Activated CD4-positive, alpha-beta memory T cell treated with anti-CD3 and anti-CD28 coated beads for 36 hours (primary cell): ENCODE measurements at regions not wholly inside any gene's neighbourhood (a gene's known extent, or its start where the extent isn't known, plus 50 kb on each side); places are given as distances from the start of the nearest gene placed in this dataset.
"Not testable (repeated sequence)": the region's sequence is repeated elsewhere in the genome, so short reads cannot be mapped to it uniquely, and the experiment has no call there.

Experiments used
- CTCF ChIA-PET: fragments of 350-600 bp; sonication (Branson Sonifier 250); formaldehyde crosslinking; loops from one replicate; lab custom pipeline; 2021; ENCODE audit warnings: antibody characterized with exemption, inconsistent platforms; lab: Charles Lee
- POLR2A ChIA-PET: fragments of 350-600 bp; sonication (Branson Sonifier 250); formaldehyde crosslinking; loops from one replicate; lab custom pipeline; 2021; ENCODE audit warnings: antibody characterized with exemption; lab: Charles Lee
- DNase-seq: peaks from one replicate; pipeline ENCODE4 v3.0.0-alpha.2; 2020
- H3K27ac Mint-ChIP-seq: one replicate; pipeline ENCODE4 v1.8.0; 2021; ENCODE audit warnings: mixed read lengths
- H3K27me3 Mint-ChIP-seq: one replicate; pipeline ENCODE4 v1.8.0; 2021; ENCODE audit warnings: mixed read lengths
- H3K36me3 Mint-ChIP-seq: one replicate; pipeline ENCODE4 v1.8.0; 2021; ENCODE audit warnings: mixed read lengths
- H3K4me1 Mint-ChIP-seq: one replicate; pipeline ENCODE4 v1.8.0; 2021; ENCODE audit warnings: low read depth, mixed read lengths
- H3K4me3 Mint-ChIP-seq: one replicate; pipeline ENCODE4 v1.8.0; 2021; ENCODE audit warnings: mild to moderate bottlenecking, mixed read lengths
- H3K9me3 Mint-ChIP-seq: one replicate; pipeline ENCODE4 v1.8.0; 2021; ENCODE audit warnings: mixed read lengths
- intact Hi-C: fragments of 100-400 bp; cut with micrococcal nuclease; formaldehyde crosslinking; loops from one replicate; pipeline ENCODE4 v1.15.1; 2023

DNA sequence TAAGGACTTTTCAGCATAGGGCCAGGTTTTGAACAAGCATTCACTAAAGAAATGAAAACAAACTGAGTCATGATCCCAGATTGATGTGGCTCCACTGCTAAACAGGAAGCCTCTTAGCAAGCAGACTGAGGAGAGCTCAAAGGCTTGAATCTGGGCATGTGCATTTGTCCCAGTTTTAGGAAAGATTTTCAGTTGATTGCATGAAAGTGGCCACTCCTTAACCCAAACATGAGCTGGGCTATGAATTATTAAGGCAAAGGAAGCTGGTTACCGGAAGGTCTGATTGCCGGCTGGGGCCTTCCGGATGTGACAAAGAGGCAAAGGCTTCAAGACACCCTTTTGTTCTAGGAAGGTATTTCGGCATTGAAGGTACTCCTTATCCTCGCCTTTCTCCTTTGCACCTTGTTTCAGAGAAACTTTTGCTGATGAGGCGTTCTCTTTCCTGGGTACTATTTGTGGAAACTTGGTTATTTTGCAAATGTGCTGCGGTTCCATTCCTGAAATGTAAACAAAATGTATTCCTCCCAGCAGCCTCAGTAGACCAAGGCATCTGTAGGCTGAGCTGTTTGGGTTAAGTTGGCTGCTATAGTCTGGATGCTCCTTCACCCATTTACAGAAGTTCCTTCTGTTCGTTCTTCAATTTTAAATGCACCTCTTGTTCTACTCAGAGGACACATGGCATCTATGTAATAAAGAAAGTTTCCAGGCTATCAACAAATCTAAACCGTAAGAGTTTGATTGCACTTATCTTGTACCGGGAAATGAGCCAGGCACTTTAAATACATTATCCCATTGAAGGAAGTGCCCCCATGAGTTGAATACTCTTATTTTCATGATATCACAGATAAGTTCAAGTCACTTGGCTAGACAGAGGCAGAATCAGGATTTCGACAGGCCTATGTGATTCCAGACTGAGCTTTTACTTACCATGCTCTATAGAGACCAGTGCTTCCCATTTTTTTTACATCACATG lies 115.6 kb upstream of the METAP2 start:
- H3K9me3 Mint-ChIP-seq, result no peaks in the 10 kb centered on the region
- intact Hi-C loops, result no loop called here
- no peak for DNase-seq
- ChIA-PET CTCF (no interaction called here), POLR2A (no interaction called here)
- H3K4me3 Mint-ChIP-seq, result no peak overlapping the region
- H3K27me3 Mint-ChIP-seq, result no peaks in the 10 kb centered on the region
- H3K4me1 Mint-ChIP-seq, result no peaks in the 10 kb centered on the region
- no peak overlapping the region for H3K27ac Mint-ChIP-seq
- no peaks in the 10 kb centered on the region for H3K36me3 Mint-ChIP-seq

GRCh38 chr12:95365912-95366311 lies 108.0 kb upstream of the METAP2 start:
- Mint-ChIP-seq H3K4me3 (no peak overlapping the region), H3K4me1 (no peaks in the 10 kb centered on the region), H3K36me3 (no peaks in the 10 kb centered on the region), H3K27ac (no peak overlapping the region), H3K9me3 (no peaks in the 10 kb centered on the region), H3K27me3 (peaks cover 3% of the 10 kb centered on the region)
- no peak for DNase-seq
- ChIA-PET POLR2A (no interaction called here), CTCF (no interaction called here)
- intact Hi-C loops, result no loop called here

GRCh38 chr12:95368931-95369330 lies 105.0 kb upstream of the METAP2 start:
- POLR2A ChIA-PET, result no interaction called here
- H3K4me1 Mint-ChIP-seq, result no peaks in the 10 kb centered on the region
- H3K9me3 Mint-ChIP-seq, result no peaks in the 10 kb centered on the region
- DNase-seq, result no peak
- H3K36me3 Mint-ChIP-seq, result no peaks in the 10 kb centered on the region
- intact Hi-C loops, result no loop called here
- no peak overlapping the region for H3K27ac Mint-ChIP-seq
- CTCF ChIA-PET, result no interaction called here
- no peak overlapping the region for H3K4me3 Mint-ChIP-seq
- H3K27me3 Mint-ChIP-seq, result peaks cover 6% of the 10 kb centered on the region

GRCh38 chr12:95371571-95371970 lies 102.4 kb upstream of the METAP2 start:
- H3K27me3 Mint-ChIP-seq, result peaks cover 6% of the 10 kb centered on the region
- no peak overlapping the region for H3K27ac Mint-ChIP-seq
- H3K4me3 Mint-ChIP-seq, result no peak overlapping the region
- H3K36me3 Mint-ChIP-seq, result no peaks in the 10 kb centered on the region
- H3K4me1 Mint-ChIP-seq, result no peaks in the 10 kb centered on the region
- no peak for DNase-seq
- POLR2A ChIA-PET, result no interaction called here
- CTCF ChIA-PET, result no interaction called here
- H3K9me3 Mint-ChIP-seq, result no peaks in the 10 kb centered on the region
- intact Hi-C loops, result no loop called here

DNA sequence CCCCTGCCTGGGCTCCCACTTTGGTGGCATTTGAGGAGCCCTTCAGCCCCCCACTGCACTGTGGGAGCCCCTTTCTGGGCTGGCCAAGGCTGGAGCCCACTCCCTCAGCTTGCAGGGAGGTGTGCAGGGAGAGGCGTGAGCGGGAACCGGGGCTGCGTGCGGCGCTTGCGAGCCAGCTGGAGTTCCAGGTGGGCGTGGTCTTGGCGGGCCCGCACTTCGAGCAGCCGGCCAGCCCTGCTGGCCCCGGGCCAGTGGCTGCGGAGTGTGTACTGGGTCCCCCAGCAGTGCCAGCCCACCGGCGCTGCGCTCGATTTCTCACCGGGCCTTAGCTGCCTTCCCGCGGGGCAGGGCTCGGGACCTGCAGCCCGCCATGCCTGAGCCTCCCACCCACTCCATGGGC lies 94.5 kb upstream of the METAP2 start:
- H3K4me3 Mint-ChIP-seq, CTCF ChIA-PET, H3K9me3 Mint-ChIP-seq, DNase-seq, H3K36me3 Mint-ChIP-seq, H3K27me3 Mint-ChIP-seq, intact Hi-C loops, H3K27ac Mint-ChIP-seq, POLR2A ChIA-PET, H3K4me1 Mint-ChIP-seq: not testable (repeated sequence)

DNA sequence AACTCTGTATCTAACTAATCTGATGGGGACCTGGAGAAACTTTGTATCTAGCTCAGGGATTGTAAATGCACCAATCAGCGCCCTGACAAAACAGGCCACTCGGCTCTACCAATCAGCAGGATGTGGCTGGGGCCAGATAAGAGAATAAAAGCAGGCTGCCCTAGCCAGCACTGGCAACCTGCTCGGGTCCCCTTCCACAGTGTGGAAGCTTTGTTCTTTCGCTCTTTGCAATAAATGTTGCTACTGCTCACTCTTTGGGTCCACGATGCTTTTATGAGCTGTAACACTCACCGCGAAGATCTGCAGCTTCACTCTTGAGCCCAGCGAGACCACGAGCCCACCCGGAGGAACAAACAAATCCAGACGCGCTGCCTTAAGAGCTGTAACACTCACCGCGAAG lies 93.6 kb upstream of the METAP2 start:
- H3K27me3 Mint-ChIP-seq, H3K27ac Mint-ChIP-seq, POLR2A ChIA-PET, H3K9me3 Mint-ChIP-seq, H3K4me3 Mint-ChIP-seq, H3K36me3 Mint-ChIP-seq, intact Hi-C loops, H3K4me1 Mint-ChIP-seq, DNase-seq, CTCF ChIA-PET: not testable (repeated sequence)

DNA sequence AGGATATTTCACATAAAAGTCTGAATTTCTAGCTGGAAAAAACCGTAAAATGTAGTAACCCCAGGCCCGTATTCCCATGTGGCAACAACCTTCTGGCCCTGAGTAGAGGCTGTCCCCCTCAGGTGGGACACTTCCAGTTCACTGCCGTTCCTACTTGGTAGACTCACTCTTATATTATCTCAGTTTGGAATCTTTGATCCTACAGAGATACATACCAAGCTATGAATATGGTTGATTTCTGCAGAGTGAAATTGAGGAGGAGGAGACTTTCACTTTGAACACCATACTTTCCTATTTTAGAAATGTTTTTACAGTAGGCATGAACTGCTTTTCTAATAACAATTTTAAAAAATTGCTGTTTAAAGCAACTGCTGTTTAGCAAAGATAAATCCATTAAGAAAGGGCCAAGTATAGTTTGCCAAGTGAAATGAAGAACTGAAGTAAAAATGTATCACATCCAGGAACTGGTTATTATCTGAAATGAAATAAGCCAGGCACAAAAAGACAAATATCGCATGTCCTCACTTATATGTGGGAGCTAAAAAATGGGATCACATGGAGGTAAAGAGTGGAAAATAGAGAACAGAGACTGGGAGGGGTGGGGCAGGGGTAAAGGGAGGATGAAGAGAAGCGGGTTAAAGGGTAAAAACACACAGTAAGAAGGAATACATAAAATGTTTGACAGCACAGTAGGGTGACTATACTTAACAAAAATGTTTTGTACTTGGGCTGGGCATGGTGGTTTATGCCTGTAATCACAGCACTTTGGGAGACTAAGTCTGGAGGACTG lies 92.8 kb upstream of the METAP2 start:
- Mint-ChIP-seq H3K4me3 (no peak overlapping the region), H3K36me3 (no peaks in the 10 kb centered on the region), H3K9me3 (no peaks in the 10 kb centered on the region), H3K27me3 (peaks cover 2% of the 10 kb centered on the region), H3K27ac (no peak overlapping the region), H3K4me1 (no peaks in the 10 kb centered on the region)
- intact Hi-C loops, result no loop called here
- ChIA-PET POLR2A (no interaction called here), CTCF (no interaction called here)
- no peak for DNase-seq

DNA sequence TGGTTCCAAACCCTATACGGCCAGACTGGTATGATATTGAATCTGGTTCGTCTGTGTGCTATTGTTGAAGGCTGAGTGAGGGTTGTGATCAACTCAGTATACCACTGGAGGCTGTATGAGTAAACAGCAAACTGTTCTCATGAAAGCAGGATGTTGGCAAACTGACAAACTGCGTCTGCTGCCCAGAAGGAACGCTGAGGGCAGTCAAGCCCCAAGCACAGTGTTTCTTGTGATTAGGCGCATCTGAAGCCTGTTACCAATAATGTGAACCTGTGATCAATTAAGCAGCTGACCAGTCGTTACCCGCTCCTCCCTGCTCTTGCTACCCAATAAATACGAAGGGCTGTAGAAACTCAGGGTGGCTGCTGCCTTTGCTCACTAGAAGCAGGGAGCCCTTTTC lies 90.0 kb upstream of the METAP2 start:
- CTCF ChIA-PET, result not testable (repeated sequence)

DNA sequence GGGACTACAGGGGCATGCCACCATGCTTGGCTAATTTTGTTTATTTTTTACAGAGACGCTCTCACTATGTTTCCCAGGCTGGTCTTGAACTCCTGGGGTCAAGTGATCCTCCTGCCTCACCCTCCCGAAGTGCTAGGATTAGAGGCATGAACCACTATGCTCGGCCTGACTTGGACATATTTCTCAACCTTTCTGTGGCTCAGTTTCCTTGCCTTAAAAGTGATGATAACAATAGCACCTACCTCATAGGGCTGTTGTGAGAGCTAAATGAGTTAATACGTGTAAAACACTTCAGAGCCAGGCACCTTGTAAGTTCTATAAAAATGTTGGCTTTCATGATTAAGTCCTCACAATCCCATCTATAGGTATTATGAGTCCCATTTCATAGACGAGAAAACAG lies 89.2 kb upstream of the METAP2 start:
- Mint-ChIP-seq H3K9me3 (no peaks in the 10 kb centered on the region), H3K4me1 (no peaks in the 10 kb centered on the region), H3K27ac (no peak overlapping the region), H3K27me3 (peaks cover 2% of the 10 kb centered on the region), H3K4me3 (no peak overlapping the region), H3K36me3 (no peaks in the 10 kb centered on the region)
- no peak for DNase-seq
- intact Hi-C loops, result no loop called here
- CTCF ChIA-PET, result no interaction called here
- POLR2A ChIA-PET, result no interaction called here

More for the DNA sequence above, 90.0 kb upstream of the METAP2 start:
- H3K27ac Mint-ChIP-seq, H3K4me3 Mint-ChIP-seq, H3K27me3 Mint-ChIP-seq, H3K4me1 Mint-ChIP-seq, H3K36me3 Mint-ChIP-seq, POLR2A ChIA-PET, H3K9me3 Mint-ChIP-seq, DNase-seq, intact Hi-C loops: not testable (repeated sequence)

- intact Hi-C loops, result no loop called here
- CTCF ChIA-PET, result no interaction called here
- H3K27me3 Mint-ChIP-seq, result peaks cover 4% of the 10 kb centered on the region
Observed at GRCh38 chr12:95385246-95386035, 88.5 kb upstream of the METAP2 start.

DNA sequence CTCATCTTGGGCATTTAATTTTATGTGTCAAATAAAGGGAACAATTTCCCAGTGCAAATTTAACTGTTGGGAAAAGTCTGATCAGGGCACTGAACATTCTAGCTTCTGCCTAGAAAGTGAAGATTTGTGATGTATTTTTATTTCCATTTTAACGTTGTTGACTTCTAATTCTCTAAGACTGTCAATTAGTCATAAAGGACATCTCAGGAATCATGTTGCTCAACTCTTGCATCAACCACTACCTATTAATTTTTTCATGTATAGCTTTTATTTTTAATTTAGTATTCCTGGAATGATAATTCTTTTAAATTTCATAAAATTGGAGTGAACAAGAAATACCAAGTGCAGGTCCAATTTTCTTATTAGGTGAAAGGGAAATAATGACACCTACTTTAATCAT lies 87.9 kb upstream of the METAP2 start:
- Mint-ChIP-seq H3K27me3 (peaks cover 4% of the 10 kb centered on the region), H3K4me1 (no peaks in the 10 kb centered on the region), H3K9me3 (no peaks in the 10 kb centered on the region), H3K36me3 (no peaks in the 10 kb centered on the region), H3K4me3 (no peak overlapping the region), H3K27ac (no peak overlapping the region)
- ChIA-PET POLR2A (interaction anchor here (0.8 kb wide), 1 partner anchor 27 kb away, joined by 4 read pairs; no protein-coding TSS in a partner anchor), CTCF (no interaction called here)
- no peak for DNase-seq
- intact Hi-C loops, result no loop called here

More at GRCh38 chr12:95385246-95386035, 88.5 kb upstream of the METAP2 start:
- DNase-seq, result no peak
- Mint-ChIP-seq H3K9me3 (no peaks in the 10 kb centered on the region), H3K27ac (no peak overlapping the region), H3K36me3 (no peaks in the 10 kb centered on the region), H3K4me1 (no peaks in the 10 kb centered on the region), H3K4me3 (no peak overlapping the region)
- POLR2A ChIA-PET, result interaction anchor here (0.8 kb wide), 1 partner anchor 28 kb away, joined by 4 read pairs; no protein-coding TSS in a partner anchor

GRCh38 chr12:95388260-95388659 lies 85.7 kb upstream of the METAP2 start:
- intact Hi-C loops, H3K27ac Mint-ChIP-seq, H3K4me3 Mint-ChIP-seq, H3K9me3 Mint-ChIP-seq, POLR2A ChIA-PET, DNase-seq, H3K36me3 Mint-ChIP-seq, H3K4me1 Mint-ChIP-seq, H3K27me3 Mint-ChIP-seq: not testable (repeated sequence)
- CTCF ChIA-PET, result interaction anchor here (0.6 kb wide), 1 partner anchor 63 kb away, joined by 3 read pairs; no protein-coding TSS in a partner anchor
